ENCODE measurements at regions not wholly inside any gene's neighbourhood (a gene's known extent, or its start where the extent isn't known, plus 50 kb on each side); places are given as distances from the start of the nearest gene placed in this dataset.
"Not testable (repeated sequence)": the region's sequence is repeated elsewhere in the genome, so short reads cannot be mapped to it uniquely, and the experiment has no call there.

GRCh38 chr2:152273732-152274260, 61.2 kb upstream of the FMNL2 start:
- not testable (repeated sequence) for DNase-seq (ENCODE audit: low spot score)

- DNase-seq (ENCODE audit: low spot score) = not testable (repeated sequence)
Observed at GRCh38 chr2:152277896-152278295, 57.1 kb upstream of the FMNL2 start.

GRCh38 chr2:152278526-152278925, 56.4 kb upstream of the FMNL2 start:
- no peak for DNase-seq (ENCODE audit: low spot score)

GRCh38 chr2:152279367-152279766, 55.6 kb upstream of the FMNL2 start:
- DNase-seq (ENCODE audit: low spot score) = not testable (repeated sequence)

- DNase-seq (ENCODE audit: low spot score) = no peak
Observed at GRCh38 chr2:152280780-152281179, 54.2 kb upstream of the FMNL2 start.

- DNase-seq (ENCODE audit: low spot score) = no peak
Observed at GRCh38 chr2:152283392-152283791, 51.6 kb upstream of the FMNL2 start.

- no peak for DNase-seq (ENCODE audit: low spot score)
Observed at GRCh38 chr2:152284398-152284797, 50.6 kb upstream of the FMNL2 start.
